ENCODE measurements at regions not wholly inside any gene's neighbourhood (a gene's known extent, or its start where the extent isn't known, plus 50 kb on each side); places are given as distances from the start of the nearest gene placed in this dataset.
"Not testable (repeated sequence)": the region's sequence is repeated elsewhere in the genome, so short reads cannot be mapped to it uniquely, and the experiment has no call there.

DNA sequence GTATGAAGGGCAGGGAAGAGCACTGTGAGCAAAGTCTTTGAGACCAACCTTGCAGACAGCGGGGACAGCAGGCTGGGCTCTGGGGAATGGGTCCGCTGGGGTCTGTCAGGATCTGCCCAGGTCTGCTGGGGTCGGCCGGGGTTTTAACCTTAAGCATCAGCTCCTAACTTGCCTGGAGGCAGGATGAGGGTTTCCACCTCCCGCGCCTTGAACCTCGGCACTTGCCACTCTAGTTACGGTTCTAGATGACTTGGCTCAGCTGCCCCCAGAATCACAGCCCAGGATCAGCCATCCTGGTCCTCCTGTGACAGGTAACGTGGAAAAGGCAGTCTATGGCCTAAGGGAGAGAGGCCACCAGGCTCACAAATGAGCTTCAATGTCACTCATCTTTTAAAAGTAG lies 50.4 kb upstream of the CACUL1 start:
- DNase-seq = no peak

DNA sequence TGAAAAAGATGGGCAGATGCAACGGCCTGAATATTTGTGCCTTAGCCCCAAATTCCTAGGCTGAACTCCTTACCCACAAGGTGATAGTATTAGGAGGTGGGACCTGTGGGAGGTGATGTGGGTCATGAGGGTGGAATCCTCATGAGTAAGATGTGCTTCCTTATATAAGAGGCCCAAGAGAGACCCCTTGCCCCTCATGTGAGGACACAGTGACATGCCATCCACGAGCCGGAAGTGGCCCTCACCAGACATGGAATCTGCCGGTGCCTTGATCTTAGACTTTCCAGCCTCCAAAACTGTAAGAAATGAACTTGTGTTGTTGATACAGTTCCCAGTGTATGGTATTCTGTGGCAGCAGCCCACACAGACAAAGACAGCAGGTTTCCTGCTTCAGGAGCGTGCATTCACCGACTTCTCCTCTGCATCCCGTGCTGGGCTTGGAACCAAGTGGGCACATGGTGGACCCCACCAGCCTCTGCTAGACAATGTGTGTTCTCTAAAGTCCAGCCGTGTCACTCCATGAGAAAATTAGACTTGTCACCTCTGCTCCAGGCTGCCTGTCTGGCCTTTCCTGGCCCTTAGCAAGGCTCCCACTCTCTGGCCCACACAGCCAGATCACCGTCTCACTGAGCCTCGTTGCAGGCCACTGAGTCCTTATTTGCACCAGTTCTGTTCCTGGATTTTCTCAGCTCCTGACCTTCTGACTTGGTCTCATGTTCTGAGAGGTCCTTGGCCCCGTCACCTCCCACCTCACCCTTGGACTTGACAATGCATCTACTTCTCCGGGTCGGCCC lies 52.9 kb upstream of the CACUL1 start:
- no peak for DNase-seq

DNA sequence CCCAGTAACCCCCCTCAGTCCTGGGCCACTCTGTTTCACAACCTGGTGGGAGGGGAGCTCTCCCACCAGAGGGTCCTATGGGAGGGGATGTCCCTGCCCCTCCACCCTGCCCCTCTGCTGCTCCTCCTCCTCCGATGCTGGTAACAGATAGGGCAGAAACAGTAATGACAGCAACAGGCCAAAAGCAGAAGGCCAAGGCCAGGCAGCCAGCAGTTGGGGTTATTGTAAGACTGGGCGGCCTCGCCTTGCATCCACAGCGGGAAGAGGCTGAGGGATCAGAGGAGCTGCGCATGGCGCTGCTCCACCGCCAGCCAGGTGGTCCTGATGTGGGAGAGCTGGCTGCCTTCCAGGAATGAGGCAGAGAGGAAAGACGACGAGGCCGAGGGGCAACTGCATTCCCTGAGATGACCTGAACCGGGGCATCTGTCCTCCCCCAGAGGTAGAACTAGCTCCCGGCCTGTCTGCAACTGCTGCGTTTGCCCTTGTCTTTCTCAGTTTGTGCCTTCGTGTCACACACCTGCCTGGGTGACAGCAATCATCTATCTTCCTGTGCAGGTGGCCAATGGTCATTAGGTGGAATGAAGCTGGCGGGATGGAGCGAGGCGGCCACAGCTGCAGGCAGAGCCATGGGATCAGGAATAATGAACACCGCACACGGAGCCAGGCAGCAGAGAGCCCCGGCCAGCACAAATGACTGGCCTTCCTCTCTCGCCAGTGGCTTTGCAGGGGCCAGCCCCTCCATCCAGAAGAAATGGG lies 54.0 kb upstream of the CACUL1 start:
- no peak for DNase-seq

DNA sequence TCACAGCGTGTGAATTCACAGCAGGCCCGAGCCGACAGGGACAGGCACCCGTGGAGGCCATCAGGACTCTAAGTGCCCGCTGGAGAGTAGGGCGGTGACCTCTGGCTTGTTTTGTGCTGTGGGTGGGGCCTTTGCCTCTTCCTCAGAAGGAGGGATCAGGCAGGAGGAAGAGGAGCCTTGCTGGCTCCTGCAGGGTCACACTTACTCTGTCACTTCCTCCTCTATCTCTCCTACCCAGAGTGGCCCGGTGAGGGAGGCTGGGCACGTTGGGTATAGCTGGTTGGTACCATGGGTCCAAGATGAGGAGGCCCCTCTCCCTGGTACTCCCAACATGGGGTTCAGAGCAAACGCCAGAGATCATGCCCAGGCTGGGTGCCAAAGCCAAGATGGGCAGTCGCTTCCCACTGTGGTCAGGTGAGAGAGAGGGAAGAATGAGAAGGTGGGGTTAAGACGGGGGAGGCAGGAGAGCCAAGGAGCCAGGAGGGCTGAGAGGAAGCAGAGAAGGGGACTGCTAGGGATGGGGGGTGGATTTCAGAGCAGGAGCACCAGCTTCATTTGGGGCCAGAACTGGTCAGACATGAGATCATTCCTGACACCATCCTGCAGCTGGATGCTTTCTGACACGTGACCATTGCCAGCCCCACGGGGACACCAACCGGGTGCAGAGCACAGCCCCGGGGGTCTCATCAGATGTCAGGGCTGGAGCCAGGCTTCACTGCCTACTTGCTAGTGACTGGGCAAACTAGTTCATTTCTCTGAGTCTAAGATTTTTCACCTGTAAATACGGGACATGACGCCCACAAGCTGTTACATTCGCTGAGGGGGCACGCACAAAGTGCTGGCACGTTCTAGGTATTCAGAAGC lies 54.8 kb upstream of the CACUL1 start:
- no peak for DNase-seq

DNA sequence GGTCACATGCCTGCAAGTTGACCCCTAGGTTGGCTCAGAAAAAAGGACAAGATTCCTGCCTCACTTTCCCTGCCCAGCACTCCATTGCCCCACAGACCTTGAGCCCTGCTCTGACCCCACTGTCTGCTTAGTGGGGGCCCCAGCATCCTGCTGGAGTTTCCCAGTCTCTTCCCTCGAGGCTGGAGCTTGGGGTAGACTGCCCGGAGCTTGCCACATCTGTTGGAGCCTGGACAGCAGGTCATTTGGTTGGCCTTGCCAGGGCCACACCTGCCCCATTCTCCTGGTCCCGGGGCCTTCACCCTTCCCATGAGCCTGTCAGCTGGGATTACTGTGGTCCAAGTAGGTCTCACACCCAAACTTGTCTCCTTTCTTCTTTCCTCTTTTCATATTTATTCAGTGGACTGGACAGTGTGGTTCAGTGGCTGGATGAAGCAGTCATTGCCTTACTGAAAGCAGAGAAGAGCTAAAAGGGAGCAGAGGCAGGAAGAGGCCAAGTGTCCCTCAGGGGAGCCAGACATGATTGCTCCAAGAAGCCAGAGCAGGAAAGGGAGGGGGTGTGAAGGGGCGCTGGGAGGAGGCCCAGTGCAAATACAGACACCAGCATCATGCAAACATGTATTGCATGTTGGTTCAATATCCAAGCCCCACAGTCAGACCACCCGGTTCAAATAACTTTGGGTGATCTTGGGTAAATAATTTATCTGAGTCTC lies 56.2 kb upstream of the CACUL1 start:
- no peak for DNase-seq

DNA sequence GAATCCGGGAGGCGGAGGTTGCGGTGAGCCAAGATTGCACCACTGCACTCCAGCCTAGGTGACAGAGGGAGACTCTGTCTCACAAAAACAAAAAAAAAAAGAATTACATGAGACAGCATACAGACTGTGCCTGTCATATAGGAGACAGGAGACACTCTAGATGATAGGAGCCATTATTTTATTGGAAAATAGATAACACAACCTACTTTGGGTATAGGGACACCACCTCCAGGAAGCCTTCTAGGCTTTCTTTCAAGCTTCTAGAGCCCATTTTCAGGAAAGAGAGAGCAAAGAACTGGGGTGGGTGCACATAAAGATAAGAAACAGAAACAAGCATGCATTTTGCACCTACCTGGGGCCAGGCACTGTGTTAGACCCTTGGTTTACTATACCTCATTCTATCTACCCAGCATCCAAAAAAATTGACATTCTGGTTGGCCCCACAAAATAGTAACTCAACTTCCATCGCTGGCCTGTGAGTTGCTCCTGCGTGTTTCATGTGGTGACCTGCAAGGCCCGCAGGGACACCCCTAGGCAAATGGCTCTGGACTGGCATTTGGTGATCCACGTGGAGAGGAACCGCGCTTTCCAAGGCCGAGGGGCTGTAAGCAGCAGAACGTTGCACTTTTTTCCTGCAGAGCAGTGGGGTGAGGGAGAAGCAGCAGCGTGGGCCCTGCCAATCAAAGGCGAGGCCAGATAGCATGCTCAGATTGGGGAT lies 57.1 kb upstream of the CACUL1 start:
- DNase-seq = no peak

DNA sequence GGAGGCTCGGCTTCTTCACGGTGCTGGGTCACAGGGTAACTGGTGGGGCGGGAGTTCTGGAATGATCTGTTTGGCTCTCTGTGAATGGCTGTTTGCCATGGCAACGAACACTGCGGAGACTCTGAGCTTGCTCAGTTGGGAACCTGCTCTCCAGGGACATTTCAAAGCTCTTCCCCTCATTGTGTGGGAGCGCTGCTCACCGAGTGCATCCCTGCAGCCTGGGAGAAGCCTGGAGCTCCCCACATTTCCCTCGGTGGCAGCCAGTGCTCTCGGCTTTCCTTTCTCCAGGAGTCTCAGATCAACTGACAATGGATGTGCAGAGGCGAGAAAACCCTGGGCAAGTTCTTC lies 57.6 kb upstream of the CACUL1 start:
- no peak for DNase-seq

DNA sequence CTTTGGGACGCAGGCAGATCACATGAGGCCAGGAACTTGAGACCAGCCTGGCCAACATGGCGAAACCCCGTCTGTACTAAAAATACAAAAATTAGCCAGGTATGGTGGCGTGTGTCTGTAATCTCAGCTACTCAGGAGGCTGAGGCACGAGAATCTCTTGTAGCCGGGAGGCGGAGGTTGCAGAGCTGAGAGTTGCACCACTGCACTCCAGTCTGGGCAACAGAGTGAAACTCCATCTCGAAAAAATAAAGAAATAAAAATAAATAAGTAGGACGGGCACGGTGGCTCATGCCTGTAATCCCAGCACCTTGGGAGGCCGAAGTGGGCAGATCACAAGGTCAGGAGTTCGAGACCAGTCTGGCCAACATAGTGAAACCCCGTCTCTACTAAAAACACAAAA lies 58.2 kb upstream of the CACUL1 start:
- DNase-seq = not testable (repeated sequence)

DNA sequence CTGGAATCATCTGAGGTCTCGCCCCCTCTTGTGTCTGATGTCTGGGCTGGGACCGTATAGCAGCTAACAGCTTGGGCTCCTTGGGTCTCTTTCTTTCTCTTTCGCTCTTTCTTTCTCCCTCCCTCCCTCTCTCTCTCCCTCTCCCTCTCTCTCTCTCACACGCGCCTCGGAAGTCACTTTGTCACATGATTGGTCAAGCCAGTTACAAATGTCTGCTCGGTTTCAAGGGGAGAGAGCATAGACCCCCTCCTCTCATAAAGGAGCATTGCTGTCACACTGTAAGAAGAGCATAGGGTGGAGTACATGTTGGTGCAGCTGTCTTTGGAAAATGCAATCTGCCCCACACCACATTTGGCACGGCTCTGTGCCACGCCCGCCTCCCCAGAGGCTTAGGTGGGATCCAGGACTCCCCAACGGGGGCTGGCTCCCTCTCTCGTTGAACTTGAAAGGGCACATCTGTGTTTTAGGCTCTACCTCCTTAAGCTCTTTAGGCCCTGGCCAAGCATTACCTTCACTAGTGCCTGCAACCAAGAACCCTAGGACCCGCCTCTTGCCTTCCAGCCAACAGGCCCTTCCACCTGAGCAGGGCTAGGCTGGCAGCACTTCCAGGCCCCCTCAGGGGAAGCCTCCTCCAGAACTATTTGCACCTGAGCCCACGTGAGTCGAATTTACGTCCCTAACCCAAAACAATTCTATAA lies 61.9 kb upstream of the CACUL1 start:
- DNase-seq = no peak

DNA sequence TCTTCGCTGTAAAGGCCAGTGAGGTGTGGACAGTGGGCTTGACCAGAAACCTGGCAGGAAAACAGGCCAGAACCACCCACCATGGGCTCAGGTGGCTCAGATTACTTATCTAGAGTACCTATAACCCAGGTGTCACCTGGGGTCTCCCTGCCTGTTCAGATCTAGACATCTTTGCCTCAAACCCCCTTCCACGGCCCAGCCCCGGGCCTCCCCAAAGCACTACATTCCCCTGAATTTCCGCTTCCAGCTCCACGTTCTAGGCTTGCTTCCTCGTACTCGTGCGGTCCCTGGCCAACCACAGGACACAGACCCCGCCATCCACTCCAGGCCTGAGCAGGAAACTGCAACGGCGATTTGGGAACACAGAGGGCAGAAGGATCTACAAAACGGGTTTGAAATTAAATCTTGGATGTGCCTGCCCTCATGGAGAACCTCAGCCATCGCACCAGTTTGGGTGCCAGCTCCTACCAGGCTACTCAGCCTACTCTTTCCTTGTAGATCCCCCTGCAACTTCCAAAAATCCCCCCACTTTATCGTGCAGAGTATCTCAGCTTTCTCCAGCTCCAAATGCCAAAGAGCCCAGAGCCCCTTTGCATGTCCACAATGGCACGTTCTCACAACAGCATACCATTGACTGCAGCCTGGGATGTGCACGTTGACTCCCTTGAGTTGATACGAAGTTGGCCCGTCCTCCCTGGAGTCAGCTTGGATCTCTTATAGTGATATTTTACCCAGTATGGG lies 62.7 kb upstream of the CACUL1 start:
- no peak for DNase-seq

DNA sequence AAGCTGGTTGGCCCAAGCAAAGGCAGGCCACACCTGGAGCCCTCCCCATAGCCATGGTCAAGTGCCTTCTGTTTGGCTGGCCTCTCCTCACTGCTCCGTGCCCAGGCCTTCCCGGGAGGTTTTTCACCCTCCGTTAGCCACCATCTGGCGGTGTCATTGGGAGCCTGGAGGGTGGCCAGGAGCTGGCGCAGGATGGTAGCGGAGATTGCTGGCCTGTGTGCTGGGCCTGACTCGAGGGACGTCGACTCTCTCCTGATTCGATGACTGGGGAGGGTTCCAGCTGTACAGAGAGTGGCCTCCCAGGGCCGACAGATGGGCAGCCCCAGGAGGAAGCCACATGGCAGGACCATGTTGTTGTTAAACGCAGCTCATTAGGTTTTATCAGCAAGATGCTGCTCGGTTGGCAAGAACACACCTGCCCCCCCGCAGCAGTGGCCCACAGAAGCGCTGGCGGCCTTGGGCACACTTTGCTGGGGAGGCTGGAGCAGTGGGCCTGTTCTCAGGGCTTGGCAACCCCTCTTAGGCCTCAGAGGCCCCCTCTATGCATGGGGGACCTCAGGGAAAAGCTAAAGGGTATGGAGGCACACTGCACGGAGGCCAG lies 64.0 kb upstream of the CACUL1 start:
- DNase-seq = peak; percentile 78

DNA sequence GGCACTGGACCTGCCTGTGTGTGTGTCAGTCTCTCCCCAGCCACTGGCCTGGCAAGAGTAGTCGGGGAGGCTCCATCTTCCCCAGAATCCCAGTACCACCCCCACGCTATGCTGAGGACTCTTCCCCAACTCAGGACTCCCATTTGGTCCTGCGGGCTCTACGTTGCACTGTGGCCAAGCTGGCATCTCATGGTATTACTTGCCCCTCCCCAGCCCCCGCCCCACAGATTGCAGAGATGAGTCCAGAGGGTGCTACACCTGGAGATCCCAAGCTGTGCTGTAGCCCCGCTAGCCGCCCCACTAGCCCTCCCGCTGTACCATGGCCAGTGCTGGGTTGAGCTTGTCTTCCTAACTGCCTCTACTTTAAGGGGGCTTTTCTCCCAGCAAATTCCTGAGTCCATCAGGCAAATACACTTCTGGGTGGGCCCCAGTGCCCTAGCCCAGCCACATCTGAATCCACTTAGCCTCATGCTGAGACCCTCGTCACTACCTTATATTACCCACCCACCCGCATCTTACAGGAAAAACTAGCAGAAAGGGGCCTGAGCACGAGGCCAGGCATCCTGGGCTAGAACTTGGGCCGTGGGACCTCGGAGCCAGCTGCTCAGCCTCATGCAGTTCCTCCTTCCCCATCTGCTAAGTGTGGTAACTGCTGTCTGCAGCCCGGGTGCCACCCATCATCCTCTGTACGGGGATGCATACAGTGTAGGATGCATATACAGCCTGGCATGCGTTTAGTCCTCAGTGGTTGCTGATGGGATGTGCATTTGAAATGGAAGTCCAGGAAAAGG lies 65.8 kb upstream of the CACUL1 start:
- no peak for DNase-seq

DNA sequence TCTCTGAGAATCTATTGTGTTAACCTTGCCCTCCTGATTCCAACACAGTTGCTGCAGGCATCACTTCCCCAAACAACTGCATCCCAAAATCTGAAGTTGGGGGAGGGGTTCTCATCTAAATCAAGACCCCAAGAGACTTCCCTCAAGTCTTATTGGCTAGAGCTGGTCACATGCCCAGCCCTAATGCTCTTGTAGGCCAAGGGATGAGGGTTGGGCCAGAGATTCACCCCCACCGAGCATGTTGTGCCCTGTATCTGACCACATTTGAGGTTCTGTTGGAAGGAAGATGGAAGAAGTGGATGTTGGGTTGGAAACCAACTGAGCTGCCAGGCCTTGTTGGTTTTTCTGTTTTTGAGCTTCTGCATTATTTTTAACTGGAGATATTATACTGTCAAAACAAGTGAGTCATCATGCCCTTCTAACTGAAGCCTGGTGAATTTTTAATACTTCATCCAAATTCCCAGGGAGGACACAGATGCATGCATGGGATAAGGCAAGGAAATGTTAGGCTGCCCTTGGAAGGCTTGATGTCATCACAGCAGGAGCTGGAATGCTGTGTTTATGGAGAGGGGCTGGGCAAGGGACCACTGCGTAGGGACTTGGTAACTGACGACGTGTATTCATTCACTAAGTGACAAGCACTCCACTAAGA lies 68.6 kb upstream of the CACUL1 start:
- no peak for DNase-seq

DNA sequence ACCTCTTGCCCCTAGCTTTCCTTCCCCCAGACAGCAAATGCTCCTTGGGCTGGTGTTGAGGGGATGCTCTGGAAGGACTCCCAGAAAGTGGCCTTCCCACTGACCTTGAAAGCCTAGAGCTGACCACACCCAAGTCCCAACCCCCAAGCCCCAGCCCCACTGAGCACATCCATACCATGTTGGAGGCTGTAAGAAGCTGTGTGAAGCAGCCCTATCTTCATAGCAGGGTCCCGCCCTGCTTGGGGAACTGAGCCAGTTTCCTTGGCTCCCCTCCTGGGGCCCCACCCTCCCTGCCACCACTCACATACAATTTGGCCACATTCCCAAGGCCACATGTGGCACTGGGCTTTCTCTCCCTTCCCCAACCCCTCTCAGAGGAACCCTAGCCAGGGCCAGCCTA lies 72.3 kb upstream of the CACUL1 start:
- no peak for DNase-seq

DNA sequence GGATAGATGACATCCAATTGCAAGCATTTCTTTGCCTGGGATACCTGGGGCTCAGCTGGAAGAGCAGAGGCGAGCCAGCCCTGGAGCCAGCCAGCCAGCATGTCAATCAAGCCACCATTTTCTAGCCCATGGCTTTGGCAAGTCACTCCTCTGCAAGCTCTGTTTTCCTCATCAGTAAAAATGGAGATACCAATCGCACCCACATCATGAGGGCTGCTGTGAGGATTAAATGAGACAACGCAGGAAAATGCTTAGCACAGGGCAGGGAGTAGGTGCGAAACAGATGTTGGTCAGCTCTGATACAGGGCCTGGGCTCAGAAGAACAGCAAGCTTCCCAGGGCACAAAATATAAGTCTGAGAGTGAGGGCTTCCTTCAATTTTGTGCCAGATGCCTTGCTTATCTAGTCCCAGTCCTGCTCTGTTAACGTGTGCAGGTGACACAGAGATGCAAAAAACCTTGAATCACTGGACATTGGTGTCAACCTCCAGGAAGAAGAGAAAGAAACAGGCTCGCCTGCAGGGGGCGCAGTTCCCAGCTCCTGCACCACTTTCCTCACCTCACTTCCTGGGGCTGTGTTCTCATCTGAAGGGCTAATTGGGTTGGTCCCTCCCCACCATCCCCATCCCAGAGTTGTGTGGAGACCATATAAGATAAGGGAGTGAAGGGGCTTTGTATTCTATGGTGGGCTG lies 72.8 kb upstream of the CACUL1 start:
- no peak for DNase-seq

DNA sequence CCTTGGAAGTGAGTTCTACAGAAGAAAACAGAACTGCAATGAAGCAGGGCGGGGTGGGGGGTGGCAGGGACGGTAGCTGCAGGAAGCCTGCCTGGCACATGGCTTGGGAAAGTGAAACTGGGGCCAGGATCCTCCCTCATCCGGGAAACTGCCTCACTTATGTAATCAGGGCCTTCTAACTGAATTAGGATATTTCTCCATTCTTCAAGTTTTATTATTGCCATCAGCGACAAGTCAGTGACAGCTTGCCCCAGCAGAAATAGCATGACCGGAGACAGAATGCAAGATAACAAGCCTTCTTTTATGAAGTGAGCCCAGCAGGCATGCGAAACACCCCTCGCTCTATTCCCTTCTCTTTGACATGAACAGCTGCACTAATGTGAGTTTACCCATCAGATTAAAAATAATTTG lies 77.5 kb upstream of the CACUL1 start:
- no peak for DNase-seq

DNA sequence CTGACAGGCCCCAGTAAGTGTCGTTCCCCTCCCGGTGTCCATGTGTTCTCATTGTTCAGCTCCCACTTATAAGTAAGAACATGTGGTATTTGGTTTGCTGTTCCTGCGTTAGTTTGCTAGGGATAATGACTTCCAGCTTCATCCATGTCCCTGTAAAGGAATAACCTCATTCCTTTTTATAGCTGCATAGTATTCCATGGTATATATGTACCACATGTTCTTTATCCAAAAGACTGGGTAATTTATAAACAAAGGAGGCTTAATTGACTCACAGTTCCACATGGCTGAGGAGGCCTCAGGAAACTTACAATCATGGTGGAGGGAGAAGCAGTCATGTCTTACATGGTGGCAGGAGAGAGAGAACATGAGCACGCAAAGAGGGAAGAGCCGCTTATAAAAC lies 79.6 kb upstream of the CACUL1 start:
- not testable (repeated sequence) for DNase-seq

DNA sequence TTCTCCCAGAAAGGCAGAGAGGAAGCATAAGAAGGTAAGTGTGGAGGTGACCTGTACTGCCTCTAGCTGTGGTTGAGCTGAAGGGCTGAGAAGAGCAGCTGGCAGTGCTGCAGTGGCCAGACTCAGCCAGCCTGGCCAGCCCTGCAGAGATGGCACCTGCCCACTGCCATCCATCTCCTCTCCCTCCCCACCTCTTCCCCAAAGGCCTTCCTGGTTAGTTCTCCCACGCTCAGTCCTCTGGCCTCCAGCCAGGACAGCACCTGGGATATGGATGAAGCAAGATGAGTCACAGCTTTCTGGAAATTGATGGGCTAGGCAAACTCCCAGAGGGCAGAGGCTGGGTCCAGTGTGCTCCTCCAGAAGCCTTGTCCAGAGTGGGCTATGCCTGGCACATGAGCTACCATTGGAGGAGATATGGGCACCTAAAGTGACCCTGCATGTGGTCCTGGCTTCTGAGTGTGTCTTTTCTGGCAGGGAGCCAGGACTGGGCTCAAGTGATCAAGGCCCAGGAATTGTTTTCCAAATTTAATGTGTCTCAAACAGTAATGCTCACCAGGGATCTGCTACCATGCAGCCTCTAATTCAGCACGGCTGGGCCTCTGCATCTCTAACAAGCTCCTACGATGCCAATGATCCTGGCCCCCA lies 81.0 kb upstream of the CACUL1 start:
- peak; percentile 50 for DNase-seq

Data from DMS79 treated with DMSO at 0.1 percent for 48 hours (cell line).